HG03378 (cell line): ENCODE measurements at regions not wholly inside any gene's neighbourhood (a gene's known extent, or its start where the extent isn't known, plus 50 kb on each side); places are given as distances from the start of the nearest gene placed in this dataset.

Experiments used
- ATAC-seq: cut with Tn5 transposase; IDR thresholded peaks from one replicate; pipeline ENCODE4 v1.9.1; 2021; ENCODE audit warnings: mild to moderate bottlenecking, moderate library complexity; ENCODE audit not compliant: unreplicated experiment

GRCh38 chr13:76795701-76796695, 90.2 kb downstream of the KCTD12 start:
- ATAC-seq, result no peak

GRCh38 chr13:76792731-76793347, 93.4 kb downstream of the KCTD12 start:
- no peak for ATAC-seq

DNA sequence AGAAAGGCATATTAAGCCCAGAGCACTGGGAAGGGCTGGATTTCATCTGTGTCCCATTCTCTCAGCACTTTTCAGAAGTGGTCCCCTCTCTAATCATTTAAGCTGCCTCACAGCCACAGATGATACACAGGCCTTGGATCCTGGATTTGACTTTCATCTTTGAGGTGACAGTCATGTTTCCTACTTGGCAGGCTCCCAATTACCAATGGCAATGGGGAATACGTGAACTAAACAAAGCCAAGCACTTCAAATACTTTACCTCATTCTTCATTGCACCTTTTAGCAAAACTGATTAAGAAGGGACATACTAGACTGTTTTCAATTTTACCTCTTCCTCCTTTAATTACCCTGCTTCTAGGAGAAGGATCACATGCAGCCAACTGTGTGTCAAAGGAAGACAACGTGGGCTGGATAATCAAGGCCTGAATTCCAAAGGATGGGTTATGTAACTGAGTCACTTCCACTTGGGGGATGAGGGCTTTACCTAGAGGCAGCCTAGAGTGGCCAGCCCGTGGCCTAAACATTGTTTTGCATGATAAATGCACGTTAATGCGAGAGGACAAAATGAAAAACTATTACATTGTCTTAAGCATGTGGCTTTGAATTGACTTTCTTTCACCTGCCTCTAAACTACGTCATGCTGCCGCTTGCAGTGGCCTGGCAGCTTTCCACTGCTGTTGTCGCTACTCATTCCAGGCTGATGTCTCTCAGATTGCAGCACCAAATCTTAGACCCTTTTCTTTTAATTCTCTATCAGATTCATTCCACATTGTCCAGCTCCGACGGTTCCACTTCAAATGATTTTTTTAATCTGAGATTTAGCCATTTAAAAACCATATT, 95.0 kb downstream of the KCTD12 start:
- no peak for ATAC-seq

DNA sequence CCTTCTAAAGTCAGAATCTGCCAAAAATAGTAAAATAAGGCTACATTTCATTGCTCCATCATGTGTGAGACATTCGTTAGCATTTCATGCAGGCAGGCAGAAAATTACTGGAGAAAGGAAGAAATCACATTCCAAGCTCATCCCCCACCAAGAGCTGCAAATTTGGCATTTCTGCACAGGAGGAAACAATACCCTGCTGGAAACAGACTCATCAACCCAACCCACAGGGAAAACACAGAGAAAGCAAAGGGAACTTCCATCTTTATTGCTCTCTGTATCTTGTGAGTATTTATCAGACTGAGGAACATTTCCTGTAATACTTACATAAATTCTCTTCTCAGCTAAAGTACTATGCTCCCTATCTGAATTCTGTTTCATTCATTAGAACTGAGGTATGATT, 95.7 kb downstream of the KCTD12 start:
- no peak for ATAC-seq

DNA sequence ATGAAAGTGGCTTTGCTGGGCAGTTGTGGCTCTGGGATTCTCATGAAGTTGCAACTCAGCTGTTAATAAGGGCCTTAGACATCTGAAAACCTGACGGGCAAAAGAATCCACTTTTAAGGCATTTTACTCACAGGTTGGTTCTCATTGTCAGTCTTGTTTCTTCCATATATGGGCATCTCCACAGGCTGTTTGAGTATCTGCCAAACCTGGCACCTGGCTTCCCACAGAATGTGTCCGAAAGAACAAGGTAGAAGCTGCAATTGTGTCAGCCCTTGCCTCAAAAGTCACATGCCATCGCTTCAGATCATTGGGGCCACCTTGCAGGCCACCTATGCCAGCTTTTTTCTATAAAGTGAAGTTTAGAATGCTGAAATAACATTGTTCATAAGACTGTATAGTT, 102.4 kb downstream of the KCTD12 start:
- ATAC-seq, result no peak

DNA sequence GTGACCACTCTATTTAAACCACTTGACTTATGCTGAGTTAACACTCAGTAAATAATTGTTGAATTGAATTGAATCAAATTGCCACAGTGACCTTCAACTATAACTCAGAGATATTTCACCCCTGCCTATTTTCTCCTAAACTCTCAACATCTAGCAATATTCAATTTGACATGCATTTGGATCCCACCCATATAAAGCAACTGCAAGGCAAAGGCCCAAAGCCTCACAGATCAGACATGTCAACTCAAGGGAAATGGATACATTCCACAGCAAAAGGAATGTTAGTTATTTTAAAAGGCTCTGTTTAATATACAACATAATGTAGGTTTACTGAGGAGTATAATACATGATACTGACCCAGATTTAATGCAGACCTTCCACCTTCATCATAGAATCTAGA, 107.4 kb downstream of the KCTD12 start:
- no peak for ATAC-seq

GRCh38 chr13:76777096-76777495, 109.1 kb downstream of the KCTD12 start:
- no peak for ATAC-seq

DNA sequence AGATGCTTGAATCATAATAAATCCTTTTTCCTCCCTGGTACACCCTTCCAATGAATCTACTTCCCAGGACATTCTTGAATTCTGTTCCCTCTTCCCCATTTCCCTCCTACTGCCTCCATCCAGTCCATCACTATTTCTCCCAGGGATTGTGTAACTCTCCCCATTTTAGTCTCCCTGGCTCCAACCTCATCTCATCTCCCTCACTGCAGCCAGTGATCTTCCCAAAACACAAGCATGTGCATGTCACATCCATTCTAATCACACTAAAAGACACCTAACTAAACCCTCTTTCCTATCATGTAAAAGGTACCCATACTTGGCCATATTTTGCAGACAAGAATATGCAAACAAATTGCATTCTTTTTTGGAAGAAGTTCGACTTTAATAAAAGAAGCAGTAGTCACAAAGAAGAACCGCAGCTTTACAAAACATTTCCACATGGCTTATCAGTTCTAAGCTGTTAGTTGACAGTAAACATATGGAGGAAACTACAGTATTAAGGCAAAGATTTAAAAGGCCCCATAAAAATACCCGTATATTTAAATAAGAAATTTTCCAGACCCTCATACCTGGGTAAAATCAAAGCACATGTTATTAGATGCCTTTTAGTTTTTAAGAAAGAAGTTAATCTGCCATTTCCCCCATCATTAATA, 111.0 kb downstream of the KCTD12 start:
- ATAC-seq, result no peak

DNA sequence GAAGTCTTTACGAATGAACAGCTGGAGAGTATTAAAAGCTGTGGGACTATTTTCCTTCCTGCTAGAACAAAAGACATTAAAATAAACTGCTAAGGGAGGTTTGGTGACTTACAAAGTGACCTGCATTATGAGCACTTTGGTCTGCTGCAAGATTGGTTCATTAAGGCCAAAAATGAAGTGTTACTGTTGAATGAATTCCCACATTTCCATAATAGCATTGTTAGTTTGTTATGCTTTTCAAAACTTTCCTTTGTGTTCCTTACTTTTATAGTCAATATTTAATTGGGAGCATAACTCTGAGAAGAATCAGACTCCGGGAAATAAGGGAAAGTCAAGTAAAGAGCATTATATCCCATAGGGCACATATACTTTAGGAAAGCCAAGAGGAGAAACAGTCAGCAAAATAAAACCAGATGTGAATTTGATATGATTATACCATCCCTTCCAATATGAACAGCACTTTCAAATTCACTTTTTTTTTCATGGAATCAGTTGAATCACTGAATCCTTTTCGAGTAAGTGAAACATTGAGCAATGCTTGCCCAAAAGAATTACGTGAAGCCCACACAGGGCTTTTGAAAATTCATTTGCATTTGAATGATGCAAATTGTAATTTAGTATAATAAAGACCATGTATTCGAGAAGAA, 112.6 kb downstream of the KCTD12 start:
- ATAC-seq, result no peak

- no peak for ATAC-seq
These were observed 114.0 kb downstream of the KCTD12 start for GRCh38 chr13:76772241-76772640.

DNA sequence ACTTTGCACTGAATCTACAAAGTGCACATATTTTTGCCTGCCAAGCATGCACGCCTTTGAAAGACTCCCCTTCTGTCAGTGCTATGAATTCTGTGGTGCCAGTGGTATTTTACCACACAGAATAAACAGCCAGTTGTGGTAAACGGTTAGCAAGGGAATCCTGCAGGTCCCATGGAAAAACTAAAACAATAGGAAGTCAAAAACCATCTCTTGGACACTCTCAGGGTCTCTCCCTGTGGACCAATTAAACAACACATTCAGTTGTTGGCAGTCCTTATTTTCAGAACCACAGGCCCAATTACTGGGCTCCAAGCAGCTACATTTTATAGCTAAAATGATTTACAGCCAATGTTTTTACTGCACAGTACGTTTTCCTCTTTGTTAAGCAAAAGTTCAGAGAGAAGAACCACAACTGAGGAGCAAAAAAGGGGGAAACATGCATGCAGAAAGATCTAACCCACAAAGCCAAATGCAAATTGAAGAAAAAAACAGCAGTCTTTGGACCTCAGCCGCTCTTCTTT, 116.9 kb downstream of the KCTD12 start:
- no peak for ATAC-seq

GRCh38 chr13:76768384-76768783, 117.8 kb downstream of the KCTD12 start:
- no peak for ATAC-seq

GRCh38 chr13:76764916-76765315, 121.3 kb downstream of the KCTD12 start:
- ATAC-seq, result no peak

GRCh38 chr13:76764429-76764828, 121.8 kb downstream of the KCTD12 start:
- no peak for ATAC-seq

- no peak for ATAC-seq
These were observed 123.5 kb downstream of the KCTD12 start for GRCh38 chr13:76762721-76763120.

GRCh38 chr13:76759877-76760276, 126.3 kb downstream of the KCTD12 start:
- ATAC-seq, result no peak

DNA sequence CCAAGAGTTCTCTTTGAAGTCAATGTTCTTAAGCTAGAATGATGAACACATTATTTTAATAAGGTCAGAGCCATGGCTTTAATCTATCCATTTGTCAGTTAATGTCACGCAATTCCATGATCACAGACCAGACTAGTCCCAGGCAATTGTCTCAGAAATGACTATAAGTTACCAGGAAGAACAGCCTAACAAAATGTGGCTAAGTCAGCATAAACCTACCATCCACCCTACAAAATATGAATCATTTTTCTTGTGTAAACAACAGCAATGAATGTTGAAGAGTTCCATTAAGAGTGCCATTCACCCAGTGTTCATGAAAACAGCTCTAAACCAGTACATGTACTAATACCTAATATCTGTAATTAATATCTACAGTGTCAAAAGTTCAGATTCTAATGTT, 127.5 kb downstream of the KCTD12 start:
- ATAC-seq, result no peak

DNA sequence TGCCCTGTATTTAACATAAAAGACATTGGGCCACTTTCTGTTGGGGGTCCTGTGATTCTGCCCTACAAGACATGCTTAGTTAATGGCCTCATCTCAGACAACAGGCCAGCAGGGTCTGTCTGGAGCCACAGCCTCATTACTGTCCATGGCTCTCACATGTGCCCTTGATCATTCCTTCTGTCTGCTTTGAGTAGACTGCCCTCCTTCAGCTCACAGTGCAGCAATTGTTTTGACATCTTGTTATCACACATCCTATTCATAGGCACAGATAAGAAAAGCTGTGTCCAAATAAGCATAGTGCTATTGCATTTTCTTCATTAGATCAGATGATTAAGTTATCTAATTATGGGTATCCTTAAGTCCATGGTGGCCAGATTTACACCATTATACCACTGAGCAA, 127.9 kb downstream of the KCTD12 start:
- ATAC-seq, result no peak

- ATAC-seq, result no peak
These were observed 129.8 kb downstream of the KCTD12 start for GRCh38 chr13:76756451-76756850.

- no peak for ATAC-seq
These were observed 131.8 kb downstream of the KCTD12 start for GRCh38 chr13:76754414-76754813.
